Fibroblast of skin of right quadriceps (primary cell): ENCODE measurements at regions not wholly inside any gene's neighbourhood (a gene's known extent, or its start where the extent isn't known, plus 50 kb on each side); places are given as distances from the start of the nearest gene placed in this dataset.
"Not testable (repeated sequence)": the region's sequence is repeated elsewhere in the genome, so short reads cannot be mapped to it uniquely, and the experiment has no call there.

Experiments
- DNase-seq: peaks from one replicate; pipeline ENCODE4 v3.0.0-alpha.2; 2013

DNA sequence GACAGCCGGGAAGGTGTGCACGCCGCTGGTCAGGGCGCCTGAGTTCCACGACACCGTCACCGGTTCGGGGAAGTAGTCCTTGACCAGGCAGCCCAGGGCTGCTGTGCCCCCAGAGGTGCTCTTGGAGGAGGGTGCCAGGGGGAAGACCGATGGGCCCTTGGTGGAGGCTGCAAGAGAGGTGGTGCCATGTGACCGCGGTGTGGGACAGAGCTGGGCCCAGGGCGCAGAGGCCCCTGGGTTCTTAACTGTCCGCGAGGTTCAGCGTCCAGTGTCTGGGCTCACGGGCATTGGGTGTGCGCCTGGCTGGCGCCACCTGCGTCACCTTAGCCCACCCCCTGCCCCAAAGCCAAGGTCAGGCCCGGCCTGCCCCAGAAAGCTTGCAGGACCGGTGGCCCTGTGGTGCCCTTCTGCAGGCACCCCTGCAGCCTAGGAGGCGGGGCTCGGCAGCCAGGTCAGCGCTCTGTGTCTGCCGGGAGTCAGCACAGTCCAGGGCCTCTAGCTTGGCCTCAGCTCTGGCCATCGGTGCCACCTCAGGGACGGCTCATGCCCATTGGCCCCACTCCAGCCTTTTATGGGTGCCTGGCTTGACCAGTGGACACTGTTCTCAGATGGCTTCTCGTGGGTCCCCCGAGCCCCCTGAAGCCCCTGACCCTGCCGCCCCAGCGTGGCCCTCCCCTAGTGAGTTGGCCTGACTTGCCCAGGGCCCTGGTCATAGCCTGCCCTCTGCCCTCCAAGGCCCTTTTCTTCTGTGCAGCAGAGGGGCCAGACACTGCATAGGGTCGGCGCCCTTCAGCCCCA, 216.7 kb downstream of the TMEM121 start:
- not testable (repeated sequence) for DNase-seq

DNA sequence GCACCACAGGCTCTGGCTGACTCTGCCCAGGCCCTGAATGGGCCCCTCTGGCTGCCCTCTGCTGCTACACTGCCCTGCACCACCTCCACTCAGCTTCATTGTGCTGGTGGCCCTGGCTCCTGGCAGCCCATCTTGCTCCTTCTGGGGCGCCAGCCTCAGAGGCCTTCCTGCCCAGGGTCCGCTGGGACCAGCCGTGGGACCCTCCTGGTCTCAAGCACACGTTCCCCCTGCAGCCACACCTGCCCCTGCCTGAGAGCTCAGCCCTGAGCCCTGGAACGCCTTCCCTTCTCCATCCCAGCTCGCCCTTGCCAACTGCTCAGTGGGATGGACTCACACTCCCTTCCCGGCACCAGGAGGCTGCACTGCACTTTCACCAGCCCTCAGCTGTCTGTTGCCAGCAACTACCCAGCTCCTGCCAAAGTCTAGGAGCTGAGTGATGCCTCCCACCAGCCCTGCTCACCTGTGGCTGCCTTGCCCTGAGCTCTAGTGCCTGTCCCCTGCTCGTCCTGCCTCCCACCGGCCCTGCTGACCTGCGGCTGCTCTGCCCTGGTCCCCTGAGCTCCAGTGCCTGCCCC, 217.9 kb downstream of the TMEM121 start:
- DNase-seq = not testable (repeated sequence)

DNA sequence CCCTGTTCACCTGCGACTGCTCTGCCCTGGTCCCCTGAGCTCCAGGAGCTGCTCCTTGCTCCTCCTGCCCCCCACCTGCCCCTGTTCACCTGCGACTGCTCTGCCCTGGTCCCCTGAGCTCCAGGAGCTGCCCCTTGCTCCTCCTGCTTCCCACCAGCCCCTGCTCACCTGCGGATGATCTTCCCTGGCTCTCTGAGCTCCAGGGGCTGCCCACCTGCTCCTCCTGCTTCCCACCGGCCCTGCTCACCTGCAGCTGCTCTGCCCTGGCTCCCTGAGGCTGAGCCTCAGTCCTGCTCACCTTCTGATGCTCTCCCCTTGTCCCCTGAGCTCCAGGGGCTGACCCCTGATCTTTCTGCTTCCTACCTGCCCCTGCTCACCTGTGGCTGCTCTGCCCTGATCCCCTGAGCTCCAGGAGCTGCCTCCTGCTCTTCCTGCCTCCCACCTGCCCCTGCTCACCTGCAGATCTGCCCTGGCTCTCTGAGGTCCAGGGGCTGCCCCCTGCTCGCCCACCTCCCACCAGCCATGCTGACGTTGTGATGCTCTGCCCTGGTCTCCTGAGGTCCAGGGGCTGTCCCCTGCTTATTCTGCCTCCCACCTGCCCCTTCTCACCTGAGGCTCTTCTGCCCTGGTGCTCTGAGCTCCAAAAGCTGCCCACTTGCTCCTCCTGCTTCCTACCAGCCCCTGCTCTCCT, 219.2 kb downstream of the TMEM121 start:
- no peak for DNase-seq

DNA sequence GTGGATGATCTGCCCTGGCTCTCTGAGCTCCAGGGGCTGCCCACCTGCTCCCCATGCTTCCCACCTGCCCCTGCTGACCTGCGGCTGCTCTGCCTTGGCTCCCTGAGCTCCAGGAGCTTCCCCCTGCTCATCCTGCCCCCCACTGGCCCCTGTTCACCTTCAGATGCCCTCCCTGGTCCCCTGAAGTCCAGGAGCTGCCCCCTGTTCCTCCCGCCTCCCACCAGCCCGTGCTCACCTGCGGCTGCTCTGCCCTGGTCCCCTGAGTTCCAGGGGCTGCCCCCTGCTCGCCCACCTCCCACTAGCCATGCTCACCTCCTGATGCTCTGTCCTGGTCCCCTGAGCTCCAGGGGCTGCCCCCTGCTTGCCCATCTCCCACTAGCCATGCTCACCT, 219.7 kb downstream of the TMEM121 start:
- no peak for DNase-seq

DNA sequence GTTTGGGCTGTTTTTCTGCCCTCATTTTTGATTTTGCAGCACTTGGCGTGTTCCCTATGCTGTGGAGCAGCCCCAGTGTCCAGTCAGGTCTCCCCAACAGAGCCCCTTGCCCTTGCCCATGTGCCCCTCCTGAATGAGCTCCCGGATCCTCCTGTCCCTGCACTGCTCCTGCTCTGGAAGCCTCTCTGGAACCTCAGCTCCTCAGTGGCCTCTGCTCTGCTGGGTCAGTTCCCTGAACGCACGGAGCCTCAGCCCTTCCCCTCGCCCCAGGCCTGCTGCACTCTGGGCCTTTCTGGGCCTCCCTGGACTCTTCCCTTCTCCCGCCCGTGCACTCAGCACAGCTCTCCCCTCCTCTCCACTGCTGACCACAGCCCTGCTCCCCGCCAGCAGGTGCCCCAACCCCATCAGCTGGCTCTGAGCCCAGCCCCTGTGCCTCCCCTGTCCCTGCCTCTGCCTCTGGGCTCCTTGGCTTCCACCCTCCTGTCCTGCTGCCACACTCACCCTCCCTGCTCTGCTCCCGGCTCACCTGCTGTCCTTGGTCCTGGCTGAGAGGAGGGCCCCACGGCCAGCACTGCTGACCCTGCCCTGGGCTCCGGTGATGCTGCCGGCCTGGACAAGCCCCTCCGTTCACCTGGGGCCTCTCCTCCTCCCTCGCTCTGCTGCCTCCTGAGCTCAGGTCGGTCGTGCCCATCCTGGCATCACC, 220.6 kb downstream of the TMEM121 start:
- not testable (repeated sequence) for DNase-seq

DNA sequence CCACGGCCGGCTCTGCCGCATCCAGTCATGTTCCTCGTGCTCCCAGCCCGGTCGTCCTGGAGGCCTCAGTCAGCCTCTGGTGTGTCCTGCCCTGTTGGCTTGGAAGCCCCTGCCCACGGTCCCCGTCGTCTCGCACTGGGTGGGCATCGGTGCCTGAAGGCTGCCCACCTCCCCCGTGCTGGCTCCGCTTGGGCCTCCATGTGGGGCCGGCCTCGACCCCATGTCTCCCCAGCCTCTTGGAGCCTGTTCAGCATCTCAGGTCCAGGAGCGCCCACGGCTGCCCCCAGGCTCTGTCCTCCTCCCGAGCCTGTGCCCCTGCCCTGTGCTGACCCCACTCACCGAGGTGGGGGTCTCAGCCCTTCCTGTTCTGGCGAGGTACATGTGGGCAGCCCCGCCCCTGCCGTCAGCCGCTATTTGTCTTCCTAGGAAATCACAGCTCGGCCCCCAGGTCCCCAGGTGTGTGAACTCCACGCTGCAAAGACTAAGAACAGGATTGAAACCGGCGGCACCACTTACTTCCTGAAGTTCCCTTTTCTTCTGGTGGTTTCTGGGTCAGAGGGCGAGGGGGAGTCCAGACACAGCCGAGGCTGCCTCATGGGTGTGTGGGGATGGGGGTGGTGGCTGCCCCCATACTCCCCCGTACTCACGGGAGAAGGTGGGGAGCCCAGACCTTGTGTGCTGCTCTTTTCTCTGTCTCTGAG, 221.3 kb downstream of the TMEM121 start:
- not testable (repeated sequence) for DNase-seq

DNA sequence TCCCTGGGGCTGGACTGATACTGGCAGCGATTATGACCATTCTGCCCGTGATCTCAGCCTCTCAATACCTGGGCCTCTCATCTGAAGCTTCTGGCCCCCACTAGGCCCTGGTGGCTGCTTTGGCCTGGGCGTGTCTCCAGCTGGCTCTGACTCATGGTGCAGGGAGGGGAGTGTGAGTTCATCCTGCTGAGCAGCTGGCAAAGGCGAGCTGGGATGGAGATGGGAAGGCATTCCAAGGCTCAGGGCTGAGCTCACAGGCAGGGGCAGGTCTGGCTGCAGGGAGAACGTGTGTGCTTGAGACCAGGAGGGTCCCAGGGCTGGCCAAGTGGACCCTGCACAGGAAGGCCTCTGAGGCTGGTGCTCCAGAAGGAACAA, 221.8 kb downstream of the TMEM121 start:
- DNase-seq = no peak

DNA sequence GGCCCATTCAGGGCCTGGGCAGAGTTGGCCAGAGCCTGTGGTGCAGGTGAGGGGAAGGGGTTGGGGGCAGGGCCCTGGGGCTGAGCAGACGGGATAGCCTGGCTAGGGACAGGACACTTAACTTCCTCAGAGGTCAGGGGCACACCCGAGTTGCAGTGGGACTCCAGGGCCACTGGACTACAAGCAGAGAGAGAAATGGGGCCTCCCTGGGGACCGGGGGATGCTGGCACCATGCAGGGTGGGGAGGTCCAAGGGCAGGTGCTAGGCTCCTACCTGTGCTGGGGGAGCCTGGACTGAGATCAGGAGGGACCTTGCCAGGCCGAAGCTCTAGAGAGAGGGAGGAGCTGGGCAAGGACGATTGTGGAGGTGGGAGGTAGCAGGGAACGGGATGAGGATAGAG, 222.3 kb downstream of the TMEM121 start:
- DNase-seq = not testable (repeated sequence)

DNA sequence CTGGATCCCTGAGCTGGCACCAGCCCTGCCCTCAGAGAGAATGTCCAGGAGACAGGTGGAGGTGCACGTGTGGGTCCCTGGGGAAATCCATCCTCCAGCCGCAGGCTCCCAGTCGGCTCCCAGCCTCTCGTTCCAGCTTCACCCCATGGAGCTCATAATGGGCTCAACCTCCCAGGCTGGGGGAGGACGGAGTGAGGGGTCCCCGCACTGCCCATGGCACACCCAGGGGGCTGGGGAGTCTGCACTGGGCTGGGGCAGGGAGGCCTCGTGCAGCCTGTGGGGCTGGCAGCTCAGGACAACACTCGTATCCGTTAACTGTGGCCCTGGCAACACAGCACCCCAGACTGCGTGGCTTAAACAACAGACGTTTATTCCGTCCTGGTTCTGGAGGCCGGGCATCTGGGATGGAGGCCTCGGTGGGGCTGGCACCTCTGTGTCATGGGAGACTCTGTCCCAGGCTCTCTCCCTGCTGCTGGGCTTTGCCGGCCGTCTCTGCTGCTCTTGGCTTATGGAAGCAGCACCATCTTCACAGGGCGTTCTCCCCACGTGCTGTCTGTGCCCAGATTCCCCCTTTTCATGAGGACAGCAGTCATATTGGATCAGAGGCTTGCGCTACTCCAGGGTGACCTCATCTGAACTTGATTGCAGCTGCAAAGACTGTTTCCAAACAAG, 223.6 kb downstream of the TMEM121 start:
- not testable (repeated sequence) for DNase-seq

DNA sequence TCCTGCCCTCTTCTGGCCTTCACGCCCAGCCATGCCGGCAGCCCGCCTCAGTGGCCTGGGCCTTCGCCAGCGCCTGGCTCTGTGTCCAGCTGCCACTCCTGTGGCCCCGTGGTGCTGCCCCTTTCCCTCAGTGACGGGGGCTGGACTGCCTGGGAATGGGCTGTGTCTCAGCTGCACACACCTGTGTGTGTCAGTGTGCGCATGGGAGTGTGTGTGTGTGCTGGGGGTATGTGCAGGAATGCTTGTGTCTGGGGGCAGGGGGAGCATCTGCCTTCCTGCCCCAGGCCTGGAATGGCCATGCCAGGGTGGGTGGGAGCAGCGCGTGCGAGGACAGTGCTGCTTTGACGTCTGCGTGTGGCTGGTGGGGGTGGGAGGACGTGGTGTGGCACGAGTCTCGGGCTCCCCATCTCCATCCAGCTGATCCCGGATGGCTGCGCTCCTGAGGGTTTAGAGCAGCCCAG, 224.9 kb downstream of the TMEM121 start:
- DNase-seq = not testable (repeated sequence)

DNA sequence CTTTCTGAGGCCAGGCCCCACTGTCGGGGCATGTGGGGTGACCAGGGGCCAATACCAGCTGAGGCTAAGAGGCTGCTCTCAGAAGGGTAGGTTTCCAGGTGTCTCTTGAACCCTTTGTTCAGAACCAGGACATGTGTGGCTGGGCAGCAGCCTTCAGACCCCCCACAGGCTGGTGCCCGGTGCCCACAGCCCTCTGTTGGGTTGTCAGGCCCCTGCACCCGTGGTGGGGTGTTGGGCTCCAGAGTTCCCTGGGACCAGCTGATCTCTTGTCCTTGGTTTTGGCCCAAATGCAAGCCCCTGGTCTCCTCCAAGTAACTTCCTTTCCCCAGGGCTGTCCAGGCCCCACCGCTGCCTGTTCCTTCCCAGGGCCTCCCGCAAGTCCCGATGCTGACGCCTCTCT, 226.0 kb downstream of the TMEM121 start:
- DNase-seq = not testable (repeated sequence)

DNA sequence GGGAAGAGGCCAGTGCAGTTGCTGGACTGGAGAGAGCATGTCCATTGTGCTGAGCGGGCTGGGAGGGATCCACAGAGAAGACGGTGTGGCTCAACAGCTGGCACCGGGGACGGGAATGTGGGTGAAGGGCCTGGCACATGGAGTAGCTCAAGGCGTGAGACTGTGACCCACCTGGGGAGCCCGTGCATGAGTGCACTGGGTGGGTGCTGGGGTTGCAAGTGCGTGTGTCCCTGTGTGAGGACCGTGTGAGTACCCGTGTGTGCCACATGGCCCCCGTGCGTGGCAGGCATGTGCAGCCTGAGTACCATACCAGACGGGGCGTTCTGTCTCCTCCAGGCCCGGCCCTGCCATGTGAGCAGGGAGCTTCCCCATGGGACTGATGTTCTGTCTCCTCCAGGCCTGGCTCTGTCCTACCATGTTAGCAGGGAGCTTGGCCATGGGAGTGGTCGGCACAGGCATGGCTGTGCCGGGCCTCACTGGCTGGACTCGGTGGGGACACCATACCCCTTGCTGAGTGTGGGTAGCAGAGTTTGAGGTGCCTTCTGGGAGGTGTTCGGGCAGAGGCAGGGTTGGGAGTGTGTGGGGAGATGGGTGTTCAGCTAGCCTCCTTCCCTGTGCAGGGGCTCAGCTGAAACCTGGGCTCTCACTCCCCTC, 234.4 kb downstream of the TMEM121 start:
- DNase-seq = no peak

DNA sequence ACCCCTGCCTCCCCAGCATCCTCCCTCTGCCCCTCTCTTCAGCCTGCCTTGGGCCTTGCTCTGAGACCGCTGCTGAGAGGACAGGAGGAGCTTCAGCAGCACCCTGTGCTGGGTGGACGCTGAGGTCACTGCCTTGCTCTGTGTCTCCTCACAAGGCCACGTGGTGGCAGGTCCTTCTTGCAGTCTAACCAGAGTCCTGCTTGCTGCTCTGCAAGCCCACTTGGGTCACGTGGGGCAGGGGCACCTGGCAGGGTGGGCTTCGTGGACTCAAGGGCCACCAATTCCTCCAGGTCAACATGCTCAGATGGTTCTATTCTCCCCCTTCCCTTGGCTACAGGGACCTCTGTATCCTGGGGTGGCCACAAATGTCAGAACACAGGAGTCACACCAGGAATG, 235.0 kb downstream of the TMEM121 start:
- DNase-seq = not testable (repeated sequence)

DNA sequence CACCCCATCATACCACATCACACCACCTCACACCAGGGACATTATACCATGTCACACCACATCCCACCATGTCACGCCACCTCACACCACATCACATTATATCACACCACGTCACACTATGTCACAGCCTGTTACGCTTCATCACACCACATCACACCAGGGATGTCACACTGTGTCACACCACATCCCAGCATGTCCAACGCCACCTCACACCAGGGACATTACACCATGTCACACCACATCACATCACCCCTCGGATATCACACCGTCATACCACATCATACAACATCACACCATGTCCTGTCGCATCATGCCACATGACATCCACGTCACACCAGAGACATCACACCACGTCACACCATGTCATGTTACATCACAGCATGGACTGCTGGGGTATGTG, 235.5 kb downstream of the TMEM121 start:
- DNase-seq = no peak

DNA sequence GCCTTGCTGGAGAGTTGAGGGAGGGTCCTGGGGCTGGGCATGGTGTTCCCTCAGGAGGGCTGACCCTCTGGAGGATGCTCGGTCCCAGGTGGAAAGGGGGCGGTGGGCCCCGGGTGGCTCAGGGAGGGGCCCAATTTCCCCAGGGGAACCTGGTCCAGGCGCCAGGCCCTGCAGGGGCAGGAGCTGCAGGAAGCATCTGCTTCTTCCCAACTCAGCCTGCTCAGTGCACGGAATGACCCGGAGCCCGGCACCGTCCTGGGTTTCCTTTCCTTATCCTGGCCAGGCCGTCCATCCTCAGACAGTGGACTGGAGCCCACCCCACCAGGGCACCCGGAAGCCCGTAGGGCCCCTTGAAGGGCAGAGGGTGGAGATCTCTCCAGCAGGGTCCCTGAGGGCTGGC, 235.9 kb downstream of the TMEM121 start:
- not testable (repeated sequence) for DNase-seq

DNA sequence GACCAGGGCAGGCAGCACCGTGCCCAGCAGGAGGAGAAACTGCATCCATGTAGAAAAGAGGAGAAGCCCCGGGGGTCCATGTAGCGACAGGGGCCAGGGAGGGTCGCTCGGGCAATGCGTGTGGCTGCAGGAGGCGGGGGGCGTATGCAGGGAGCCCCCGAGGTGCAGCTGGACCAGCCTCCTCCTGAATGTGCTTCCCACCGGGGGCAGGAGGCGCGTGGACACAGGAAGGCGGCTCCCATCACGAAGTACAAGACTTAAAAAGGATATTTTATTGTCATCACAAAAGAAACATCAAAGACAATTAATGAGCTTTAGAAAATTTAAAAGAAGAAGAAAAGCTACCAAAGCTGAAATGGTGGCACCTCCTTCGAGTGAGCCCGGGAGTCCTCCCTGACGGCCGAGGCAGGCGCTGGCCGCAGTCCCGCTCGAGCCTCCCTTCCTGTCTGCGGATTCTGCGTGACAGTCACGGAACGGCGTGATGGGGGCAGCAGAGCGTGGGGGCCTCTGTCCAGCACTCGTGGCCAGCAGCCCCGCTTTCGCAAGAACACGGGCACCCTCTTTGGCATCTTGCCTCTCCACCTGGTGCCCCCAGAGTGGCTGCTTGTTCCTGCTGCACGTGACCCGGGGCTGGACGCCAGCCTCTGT, 238.0 kb downstream of the TMEM121 start:
- not testable (repeated sequence) for DNase-seq

DNA sequence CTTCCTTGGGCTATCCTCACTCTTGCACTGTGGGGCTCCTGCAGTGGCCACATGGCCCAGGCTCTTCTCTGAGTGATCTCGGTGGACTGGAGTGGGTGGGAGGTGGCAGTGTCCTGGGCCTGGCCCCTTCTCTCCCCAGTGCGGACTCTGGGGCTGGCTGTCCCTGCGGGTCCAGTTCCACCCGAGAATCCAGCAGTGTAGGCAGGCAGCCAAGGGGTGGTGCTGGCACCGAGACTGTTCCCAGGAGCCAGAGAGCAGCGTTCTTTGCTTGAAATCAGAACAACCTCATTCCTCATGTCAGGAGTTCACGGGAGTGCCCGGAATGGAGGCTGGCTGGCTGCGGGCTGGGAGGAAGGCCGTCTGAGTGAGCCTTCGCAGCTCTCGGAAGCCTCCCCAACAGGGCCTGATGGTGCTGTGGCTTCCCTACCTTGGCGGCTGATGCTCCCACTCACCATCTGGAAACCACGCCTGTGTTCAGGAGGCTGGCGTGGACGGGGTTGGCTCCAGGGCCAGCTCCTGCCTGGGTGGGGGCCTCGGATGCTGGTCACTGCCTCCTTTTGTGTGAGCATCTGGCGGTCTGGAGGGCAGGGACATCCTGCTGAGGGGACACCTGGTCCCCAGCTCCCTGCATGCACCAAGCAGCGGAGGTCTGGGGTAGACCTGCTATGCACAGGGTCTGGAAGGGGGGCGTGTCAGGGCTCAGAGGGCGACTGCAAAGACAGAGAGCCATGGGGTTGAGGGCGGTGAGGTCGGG, 238.9 kb downstream of the TMEM121 start:
- DNase-seq = not testable (repeated sequence)

DNA sequence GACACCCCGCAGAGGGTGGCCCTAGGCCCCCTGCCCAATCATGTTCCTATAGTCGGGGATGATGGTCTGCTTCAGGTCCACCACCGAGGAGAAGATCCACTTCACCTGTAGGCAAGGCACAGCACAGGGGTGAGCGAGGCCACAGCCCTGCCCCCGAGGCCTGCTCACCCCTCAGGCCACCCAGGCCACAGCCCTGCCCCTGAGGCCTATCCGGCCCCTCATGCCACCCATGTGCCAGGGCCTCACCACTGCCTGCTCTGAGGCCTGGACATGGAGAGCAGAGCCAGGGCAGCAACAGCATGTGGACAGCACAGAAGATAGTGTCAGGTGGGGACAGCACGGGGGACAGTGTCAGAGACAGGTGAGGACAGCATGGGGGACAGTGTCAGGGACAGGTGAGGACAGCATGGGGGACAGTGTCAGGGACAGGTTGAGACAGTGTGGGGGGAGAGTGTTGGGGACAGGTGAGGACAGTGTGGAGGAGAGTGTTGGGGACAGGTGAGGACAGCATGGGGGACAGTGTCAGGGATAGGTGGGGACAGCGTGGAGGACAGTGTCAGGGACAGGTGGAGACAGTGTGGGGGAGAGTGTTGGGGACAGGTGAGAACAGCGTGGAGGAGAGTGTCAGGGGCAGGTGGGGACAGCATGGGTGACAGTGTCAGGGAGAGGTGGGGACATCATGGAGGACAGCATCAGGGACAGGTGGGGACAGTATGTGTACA, 239.7 kb downstream of the TMEM121 start:
- DNase-seq = no peak

DNA sequence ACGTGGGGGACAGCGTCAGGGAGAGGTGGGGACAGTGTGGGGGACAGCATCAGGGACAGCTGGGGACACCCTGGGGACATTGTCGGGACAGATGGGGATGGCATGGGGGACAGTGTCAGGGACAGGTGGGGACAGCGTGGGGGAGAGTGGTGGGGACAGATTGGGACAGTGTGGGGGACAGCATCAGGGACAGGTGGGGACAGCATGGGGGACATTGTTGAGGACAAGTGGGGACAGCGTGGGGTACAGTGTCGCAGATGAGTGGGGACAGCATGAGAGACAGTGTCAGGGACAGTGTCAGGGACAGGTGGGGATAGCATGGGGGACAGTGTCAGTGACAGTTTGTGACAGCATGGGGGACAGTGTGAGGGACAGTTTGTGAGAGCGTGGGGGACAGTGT, 240.9 kb downstream of the TMEM121 start:
- DNase-seq = no peak
